Glutamatergic neuron (in vitro differentiated cells): ENCODE measurements at regions not wholly inside any gene's neighbourhood (a gene's known extent, or its start where the extent isn't known, plus 50 kb on each side); places are given as distances from the start of the nearest gene placed in this dataset.
A peak's percentile ranks its signal among the peaks of the same experiment; 100 is the strongest.

Source experiments
- DNase-seq: peaks from one replicate; pipeline ENCODE4 v3.0.0; 2022
- H3K27ac Mint-ChIP-seq: one replicate; pipeline ENCODE4 v1.8.0; 2020; ENCODE audit warnings: mild to moderate bottlenecking, mixed read lengths, inconsistent platforms; ENCODE audit not compliant: unreplicated experiment
- H3K27me3 Mint-ChIP-seq: one replicate; pipeline ENCODE4 v1.8.0; 2020; ENCODE audit warnings: mild to moderate bottlenecking, moderate library complexity, mixed read lengths, inconsistent platforms; ENCODE audit not compliant: unreplicated experiment
- H3K36me3 Mint-ChIP-seq: one replicate; pipeline ENCODE4 v1.8.0; 2020; ENCODE audit warnings: mild to moderate bottlenecking, mixed read lengths, inconsistent platforms; ENCODE audit not compliant: unreplicated experiment
- H3K4me1 Mint-ChIP-seq: one replicate; pipeline ENCODE4 v1.8.0; 2020; ENCODE audit warnings: mild to moderate bottlenecking, low read depth, mixed read lengths, inconsistent platforms; ENCODE audit not compliant: unreplicated experiment
- H3K4me3 Mint-ChIP-seq: one replicate; pipeline ENCODE4 v1.8.0; 2020; ENCODE audit warnings: mild to moderate bottlenecking, mixed read lengths, inconsistent platforms; ENCODE audit not compliant: unreplicated experiment
- H3K9me3 Mint-ChIP-seq: one replicate; pipeline ENCODE4 v1.8.0; 2020; ENCODE audit warnings: mild to moderate bottlenecking, moderate library complexity, mixed read lengths, inconsistent platforms; ENCODE audit not compliant: unreplicated experiment
- CTCF ChIP-seq: fragments of 200-600 bp; sonication (generic); IDR thresholded peaks from one replicate; pipeline ENCODE4 v1.5.0; 2021; ENCODE audit not compliant: partially characterized antibody, unreplicated experiment

- H3K9me3 Mint-ChIP-seq, result peaks cover 6% of the 10 kb centered on the region
- DNase-seq, result no peak
- TF ChIP-seq CTCF, result no peak
These were observed 563.3 kb upstream of the GOLIM4 start for GRCh38 chr3:168659015-168659414.

GRCh38 chr3:168655611-168656010 lies 559.9 kb upstream of the GOLIM4 start:
- Mint-ChIP-seq H3K4me1 (peaks cover 2% of the 10 kb centered on the region), H3K36me3 (peaks cover 4% of the 10 kb centered on the region), H3K27ac (no peak overlapping the region), H3K4me3 (no peak overlapping the region), H3K9me3 (peaks cover 6% of the 10 kb centered on the region), H3K27me3 (peaks cover 2% of the 10 kb centered on the region)
- TF ChIP-seq CTCF, result no peak
- no peak for DNase-seq

More at GRCh38 chr3:168659015-168659414, 563.3 kb upstream of the GOLIM4 start:
- Mint-ChIP-seq H3K27me3 (peaks cover 2% of the 10 kb centered on the region), H3K27ac (peak overlapping the region; percentile 6), H3K36me3 (peaks cover 4% of the 10 kb centered on the region), H3K4me3 (no peak overlapping the region), H3K4me1 (no peaks in the 10 kb centered on the region)

GRCh38 chr3:168654700-168655099 lies 559.0 kb upstream of the GOLIM4 start:
- no peak for DNase-seq
- H3K4me3 Mint-ChIP-seq, result no peak overlapping the region
- no peak overlapping the region for H3K27ac Mint-ChIP-seq
- H3K36me3 Mint-ChIP-seq, result peaks cover 4% of the 10 kb centered on the region
- peaks cover 2% of the 10 kb centered on the region for H3K4me1 Mint-ChIP-seq
- H3K9me3 Mint-ChIP-seq, result peaks cover 6% of the 10 kb centered on the region
- H3K27me3 Mint-ChIP-seq, result peaks cover 2% of the 10 kb centered on the region
- no peak for TF ChIP-seq CTCF

- H3K4me3 Mint-ChIP-seq, result no peak overlapping the region
- peaks cover 2% of the 10 kb centered on the region for H3K9me3 Mint-ChIP-seq
- no peaks in the 10 kb centered on the region for H3K36me3 Mint-ChIP-seq
- H3K4me1 Mint-ChIP-seq, result peaks cover 2% of the 10 kb centered on the region
- H3K27ac Mint-ChIP-seq, result no peak overlapping the region
- no peak for DNase-seq
- no peak for TF ChIP-seq CTCF
- H3K27me3 Mint-ChIP-seq, result no peaks in the 10 kb centered on the region
These were observed 557.5 kb upstream of the GOLIM4 start for GRCh38 chr3:168653255-168653654.

GRCh38 chr3:168648321-168648720 lies 552.6 kb upstream of the GOLIM4 start:
- no peak overlapping the region for H3K27ac Mint-ChIP-seq
- peaks cover 2% of the 10 kb centered on the region for H3K4me1 Mint-ChIP-seq
- H3K4me3 Mint-ChIP-seq, result no peak overlapping the region
- H3K27me3 Mint-ChIP-seq, result no peaks in the 10 kb centered on the region
- H3K9me3 Mint-ChIP-seq, result no peaks in the 10 kb centered on the region
- DNase-seq, result no peak
- no peak for TF ChIP-seq CTCF
- H3K36me3 Mint-ChIP-seq, result no peaks in the 10 kb centered on the region
